H9 (cell line): ENCODE measurements at regions not wholly inside any gene's neighbourhood (a gene's known extent, or its start where the extent isn't known, plus 50 kb on each side); places are given as distances from the start of the nearest gene placed in this dataset.

Experiments
- DNase-seq: peaks from one replicate; pipeline ENCODE4 v3.0.0-alpha.2; 2017
- H2AFZ ChIP-seq: one replicate; pipeline ENCODE4 v1.6.1; 2013; ENCODE audit warnings: mild to moderate bottlenecking, low read length, control low read depth, moderate library complexity
- H2AK5ac ChIP-seq: 2 replicates; pipeline ENCODE4 v1.6.1; 2013; ENCODE audit warnings: low read length, control low read depth, mixed read lengths; ENCODE audit not compliant: insufficient read length
- H2BK120ac ChIP-seq: one replicate; pipeline ENCODE4 v1.6.1; 2013; ENCODE audit warnings: low read depth, mild to moderate bottlenecking, low read length, control low read depth, inconsistent platforms; ENCODE audit not compliant: poor library complexity, severe bottlenecking
- H2BK12ac ChIP-seq: 2 replicates; pipeline ENCODE4 v1.6.1; 2013; ENCODE audit warnings: low read length, control low read depth, mixed read lengths, low read depth; ENCODE audit not compliant: insufficient read length
- H2BK15ac ChIP-seq: 2 replicates; pipeline ENCODE4 v1.6.1; 2013; ENCODE audit warnings: low read depth, low read length, control low read depth
- H2BK20ac ChIP-seq: one replicate; pipeline ENCODE4 v1.6.1; 2013; ENCODE audit warnings: low read depth, mild to moderate bottlenecking, low read length, control low read depth, inconsistent platforms; ENCODE audit not compliant: poor library complexity, severe bottlenecking
- H2BK5ac ChIP-seq: 2 replicates; pipeline ENCODE4 v1.6.1; 2013; ENCODE audit warnings: low read length, control low read depth, mixed read lengths; ENCODE audit not compliant: insufficient read length
- H3K14ac ChIP-seq: 2 replicates; pipeline ENCODE4 v1.6.1; 2013; ENCODE audit warnings: low read length, control low read depth; ENCODE audit not compliant: insufficient read depth
- H3K18ac ChIP-seq: 2 replicates; pipeline ENCODE4 v1.6.1; 2013; ENCODE audit warnings: low read depth, mild to moderate bottlenecking, mixed read lengths, low read length, control low read depth; ENCODE audit not compliant: insufficient read length
- H3K23ac ChIP-seq: 2 replicates; pipeline ENCODE4 v1.6.1; 2013; ENCODE audit warnings: low read length, control low read depth, mixed read lengths, low read depth; ENCODE audit not compliant: insufficient read length
- H3K23me2 ChIP-seq: 2 replicates; pipeline ENCODE4 v1.6.1; 2013; ENCODE audit warnings: low read depth, mild to moderate bottlenecking, mixed read lengths, low read length, control low read depth; ENCODE audit not compliant: insufficient read length, poor library complexity, severe bottlenecking
- H3K27ac ChIP-seq: 2 replicates; pipeline ENCODE4 v1.5.1; 2013; ENCODE audit warnings: low read length, control low read depth, mixed read lengths, low read depth; ENCODE audit not compliant: insufficient read length
- H3K27me3 ChIP-seq: 2 replicates; pipeline ENCODE4 v1.6.1; 2013; ENCODE audit warnings: low read length, control low read depth, inconsistent platforms; ENCODE audit not compliant: insufficient read depth
- H3K4ac ChIP-seq: 2 replicates; pipeline ENCODE4 v1.6.1; 2013; ENCODE audit warnings: low read depth, mild to moderate bottlenecking, control low read depth, inconsistent platforms, low read length, moderate library complexity
- H3K4me1 ChIP-seq: 2 replicates; pipeline ENCODE4 v1.6.1; 2013; ENCODE audit warnings: low read length, control low read depth, inconsistent platforms; ENCODE audit not compliant: insufficient read depth
- H3K4me2 ChIP-seq: 2 replicates; pipeline ENCODE4 v1.6.1; 2013; ENCODE audit warnings: low read length, control low read depth, mixed read lengths; ENCODE audit not compliant: insufficient read length, insufficient read depth
- H3K56ac ChIP-seq: 2 replicates; pipeline ENCODE4 v1.6.1; 2013; ENCODE audit warnings: low read depth, mild to moderate bottlenecking, mixed read lengths, low read length, control low read depth; ENCODE audit not compliant: insufficient read length
- H3K79me1 ChIP-seq: 2 replicates; pipeline ENCODE4 v1.6.1; 2013; ENCODE audit warnings: low read depth, mild to moderate bottlenecking, moderate library complexity, low read length, control low read depth, inconsistent platforms; ENCODE audit not compliant: insufficient read depth, poor library complexity, severe bottlenecking
- H3K79me2 ChIP-seq: 2 replicates; pipeline ENCODE4 v1.6.1; 2013; ENCODE audit warnings: low read length, control low read depth, inconsistent platforms; ENCODE audit not compliant: insufficient read depth
- H3K9ac ChIP-seq: 2 replicates; pipeline ENCODE4 v1.6.1; 2013; ENCODE audit warnings: low read length, control low read depth, mixed read lengths; ENCODE audit not compliant: insufficient read length; ENCODE audit errors: extremely low read depth
- H3K9me3 ChIP-seq: one replicate; pipeline ENCODE4 v1.6.1; 2013; ENCODE audit warnings: low read depth, low read length, inconsistent platforms; ENCODE audit not compliant: control insufficient read depth
- H3T11ph ChIP-seq: one replicate; pipeline ENCODE4 v1.6.1; 2013; ENCODE audit warnings: mild to moderate bottlenecking, low read length, control low read depth, inconsistent platforms
- H4K20me1 ChIP-seq: one replicate; pipeline ENCODE4 v1.6.1; 2013; ENCODE audit not compliant: control insufficient read depth, insufficient read length, insufficient read depth
- H4K5ac ChIP-seq: 2 replicates; pipeline ENCODE4 v1.6.1; 2013; ENCODE audit warnings: low read depth, mild to moderate bottlenecking, mixed read lengths, low read length, control low read depth; ENCODE audit not compliant: insufficient read length
- H4K8ac ChIP-seq: replicated peaks from 2 replicates; pipeline ENCODE4 v1.6.1; 2013; ENCODE audit warnings: low read length, control low read depth, mixed read lengths, low read depth; ENCODE audit not compliant: insufficient read length
- H4K91ac ChIP-seq: 2 replicates; pipeline ENCODE4 v1.6.1; 2013; ENCODE audit warnings: low read depth, mild to moderate bottlenecking, moderate library complexity, mixed read lengths, low read length, control low read depth; ENCODE audit not compliant: insufficient read length
- H3K27ac Mint-ChIP-seq, 3 experiments: 2 replicates in 2 of 3; 3 replicates in 1 of 3; pipeline ENCODE4 v1.8.0; 2020 to 2021; ENCODE audit warnings: mixed read lengths in 3 of 3, mild to moderate bottlenecking in 1 of 3, moderate library complexity in 1 of 3
- H3K27me3 Mint-ChIP-seq: 2 replicates; pipeline ENCODE4 v1.8.0; 2021; ENCODE audit warnings: low read depth, mild to moderate bottlenecking, moderate library complexity, mixed read lengths
- H3K36me3 Mint-ChIP-seq, 3 experiments: 2 replicates in 2 of 3; 3 replicates in 1 of 3; pipeline ENCODE4 v1.8.0; 2020 to 2021; ENCODE audit warnings: low read depth in 3 of 3, mixed read lengths in 3 of 3; ENCODE audit not compliant: insufficient read depth in 1 of 3
- H3K4me1 Mint-ChIP-seq, 2 experiments: 2 replicates each; pipeline ENCODE4 v1.8.0; 2020; ENCODE audit warnings: mixed read lengths in 2 of 2
- H3K4me3 Mint-ChIP-seq, 2 experiments: 2 replicates in 1 of 2; 3 replicates in 1 of 2; pipeline ENCODE4 v1.8.0; 2020 to 2021; ENCODE audit warnings: mild to moderate bottlenecking in 2 of 2, mixed read lengths in 2 of 2, moderate library complexity in 1 of 2
- H3K9me3 Mint-ChIP-seq, 2 experiments: 2 replicates in 1 of 2; 3 replicates in 1 of 2; pipeline ENCODE4 v1.8.0; 2020; ENCODE audit warnings: mild to moderate bottlenecking in 2 of 2, mixed read lengths in 2 of 2, moderate library complexity in 1 of 2
- CTCF ChIP-seq: fragments of 200-600 bp; sonication (generic); conservative IDR thresholded peaks from 3 replicates; pipeline ENCODE4 v1.8.0; 2021; ENCODE audit warnings: antibody characterized with exemption, mild to moderate bottlenecking
- WGBS: extraction: QIAGEN DNeasy Blood & Tissue Kit; methylation state at CpG from one replicate; pipeline ENCODE4 v1.1.7; 2013; ENCODE audit warnings: missing lambda C conversion rate, low lambda C conversion rate, mixed read lengths; ENCODE audit not compliant: insufficient read length; ENCODE audit errors: extremely low coverage; 5-methylcytosine and 5-hydroxymethylcytosine counted together

DNA sequence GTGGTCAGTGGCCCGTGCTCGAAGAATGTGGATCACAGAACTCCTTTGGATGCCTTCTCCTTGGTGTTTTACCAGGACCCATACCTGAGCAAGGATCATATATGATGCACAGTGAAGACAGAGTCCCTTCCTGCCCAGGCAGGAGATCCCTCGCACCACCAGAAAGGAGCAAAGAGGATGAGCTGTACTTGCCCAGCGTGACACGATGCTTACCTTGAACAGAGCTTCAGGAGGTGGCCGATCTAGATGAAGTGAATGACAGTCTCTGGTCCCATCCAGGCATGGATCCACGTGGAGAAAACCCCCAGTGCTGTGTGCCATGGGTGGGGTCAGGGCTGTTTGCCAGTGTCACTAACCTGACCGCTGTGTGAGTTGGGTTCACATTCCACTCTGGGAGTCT is 455.4 kb downstream of the GADD45G start:
- H2BK12ac ChIP-seq, result no peak overlapping the region
- Mint-ChIP-seq H3K9me3 (peaks cover 0 to under 1% of the 10 kb centered on the region in 2 experiments; a peak in 2 of 5 replicates), H3K4me3 (no peak overlapping the region)

More for the DNA sequence above, 455.4 kb downstream of the GADD45G start:
- no peak overlapping the region for H3T11ph ChIP-seq
- H2BK5ac ChIP-seq, result no peak overlapping the region
- H3K14ac ChIP-seq, result no peak overlapping the region
- H2BK15ac ChIP-seq, result no peak overlapping the region
- H2BK20ac ChIP-seq, result no peak overlapping the region
- no peaks in the 10 kb centered on the region for H3K23me2 ChIP-seq
- H3K27me3 ChIP-seq, result no peaks in the 10 kb centered on the region
- no peak for DNase-seq
- H3K27ac ChIP-seq, result no peak overlapping the region
- H3K9ac ChIP-seq, result no peak overlapping the region
- no peak overlapping the region for H4K91ac ChIP-seq
- H3K79me2 ChIP-seq, result no peaks in the 10 kb centered on the region
- no peak for TF ChIP-seq CTCF
- H2BK120ac ChIP-seq, result no peak overlapping the region
- H3K18ac ChIP-seq, result no peak overlapping the region
- H2AK5ac ChIP-seq, result no peak overlapping the region
- H3K79me1 ChIP-seq, result no peaks in the 10 kb centered on the region
- H4K5ac ChIP-seq, result no peak overlapping the region
- H3K56ac ChIP-seq, result no peak overlapping the region
- H3K27me3 Mint-ChIP-seq, result peaks cover 2% of the 10 kb centered on the region; the same call in 1 of the 2 replicates
- H2AFZ ChIP-seq, result no peak overlapping the region
- no peaks in the 10 kb centered on the region for H3K9me3 ChIP-seq
- H3K4me2 ChIP-seq, result no peak overlapping the region
- no peak overlapping the region for H4K8ac ChIP-seq
- no peak overlapping the region for H3K4ac ChIP-seq
- H3K27ac Mint-ChIP-seq, result no peak overlapping the region
- no peaks in the 10 kb centered on the region for H3K4me1 ChIP-seq
- WGBS, result no CpG with 5 or more reads among the region's 8 CpGs
- H3K4me1 Mint-ChIP-seq, result peaks cover 9 to 12% of the 10 kb centered on the region in 2 experiments
- H3K23ac ChIP-seq, result no peak overlapping the region
- no peaks in the 10 kb centered on the region; a peak in 2 of 7 replicates for H3K36me3 Mint-ChIP-seq
- no peaks in the 10 kb centered on the region for H4K20me1 ChIP-seq
